Mesenteric fat pad (tissue), 1 donor: ENCODE measurements at regions not wholly inside any gene's neighbourhood (a gene's known extent, or its start where the extent isn't known, plus 50 kb on each side); places are given as distances from the start of the nearest gene placed in this dataset.
A peak's percentile ranks its signal among the peaks of the same experiment; 100 is the strongest.

Experiments used
- DNase-seq: peaks from one replicate; pipeline ENCODE4 v3.0.0-alpha.2; 2020; ENCODE audit warnings: low spot score
- donor health status: DM: yes; HTN: yes; CAD: no.

- no peak for DNase-seq
These were observed 970.9 kb upstream of the LRRN3 start for GRCh38 chr7:110119883-110120581.

- no peak for DNase-seq
These were observed 961.8 kb upstream of the LRRN3 start for GRCh38 chr7:110129159-110129558.

DNA sequence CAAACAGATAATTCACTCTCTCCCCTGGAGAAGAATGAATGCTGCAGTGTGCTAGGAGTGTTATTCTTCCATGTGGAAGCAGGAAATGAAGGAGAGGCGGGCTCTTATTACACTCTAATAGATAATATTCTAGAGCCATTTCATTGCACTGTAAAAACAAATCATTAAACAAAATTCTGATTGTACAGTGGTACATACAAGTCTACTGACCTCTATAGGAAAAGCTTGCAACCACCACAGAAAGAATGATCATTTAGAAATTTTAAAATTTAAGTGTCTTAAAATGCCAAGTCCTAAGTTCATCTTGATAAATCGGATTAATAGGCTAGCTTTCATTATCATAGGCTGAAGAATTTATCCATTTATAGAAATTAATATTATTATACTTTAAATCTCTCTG lies 960.3 kb upstream of the LRRN3 start:
- no peak for DNase-seq

GRCh38 chr7:110131344-110131743 lies 959.6 kb upstream of the LRRN3 start:
- no peak for DNase-seq

GRCh38 chr7:110139056-110139455 lies 951.9 kb upstream of the LRRN3 start:
- no peak for DNase-seq

DNA sequence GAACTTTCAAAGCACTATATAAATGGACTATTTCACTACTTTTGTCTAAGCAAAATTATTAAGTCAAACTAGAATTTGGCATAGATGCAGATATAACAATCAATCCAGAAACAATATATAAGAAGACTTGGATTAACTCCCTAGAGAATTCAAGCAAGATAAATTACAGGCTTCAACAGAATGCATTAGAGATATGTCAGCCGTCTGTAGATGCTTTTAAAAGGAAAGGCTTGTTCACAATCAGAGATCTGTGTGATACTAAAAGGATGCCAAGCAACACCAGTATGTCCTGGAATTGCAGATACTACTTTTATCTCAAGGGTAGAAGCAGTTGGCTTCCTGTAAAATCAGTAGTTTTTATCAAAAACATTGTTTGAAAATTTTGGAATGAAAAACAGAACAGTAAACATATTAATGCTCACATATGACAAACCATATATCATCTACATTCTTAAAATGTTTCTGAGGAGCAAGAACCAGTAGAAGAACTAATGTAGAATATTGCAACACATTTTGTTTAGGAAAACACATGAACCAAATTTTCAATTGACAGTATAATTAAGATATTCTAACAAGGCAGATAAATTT lies 947.9 kb upstream of the LRRN3 start:
- no peak for DNase-seq

DNA sequence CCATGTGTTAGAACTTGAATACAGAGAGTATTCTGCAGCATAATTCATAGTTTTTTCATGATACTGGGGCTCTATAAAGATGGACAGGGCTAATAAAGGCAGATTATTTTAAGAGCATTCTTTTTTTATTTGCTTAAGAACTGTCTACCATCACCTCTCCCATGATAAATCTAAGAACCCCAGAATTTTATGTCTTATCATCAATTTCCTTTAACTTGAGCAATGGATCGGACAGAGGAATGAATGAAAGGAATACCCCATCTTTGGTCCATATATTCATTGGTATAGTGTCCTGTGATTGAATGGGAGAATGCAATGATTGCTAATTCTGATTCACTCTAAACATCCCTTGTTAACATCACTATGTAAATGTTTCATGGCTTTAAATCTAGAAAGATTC lies 946.3 kb upstream of the LRRN3 start:
- DNase-seq = no peak

- peak; percentile 69 for DNase-seq
These were observed 942.9 kb upstream of the LRRN3 start for GRCh38 chr7:110148054-110148453.

GRCh38 chr7:110153222-110153621 lies 937.7 kb upstream of the LRRN3 start:
- no peak for DNase-seq

DNA sequence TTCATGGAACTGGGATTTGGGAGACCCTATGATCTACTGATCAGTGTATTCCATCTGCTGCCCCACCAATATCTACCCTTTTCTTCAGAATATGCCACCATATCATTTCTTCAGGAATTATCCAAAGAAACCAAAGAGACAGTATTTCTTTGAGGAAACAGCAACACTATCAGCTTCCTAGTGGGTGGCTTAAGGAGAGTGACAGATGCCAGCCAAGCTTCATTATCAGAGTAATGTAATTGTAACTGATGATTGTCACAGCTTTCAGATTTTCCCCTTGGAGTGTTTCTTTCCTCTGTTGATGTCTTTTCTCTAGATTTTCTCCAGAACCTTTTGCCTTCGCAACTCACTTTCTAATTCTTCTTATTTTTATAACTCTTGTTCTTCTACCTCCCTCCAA lies 934.4 kb upstream of the LRRN3 start:
- DNase-seq = no peak

- DNase-seq = no peak
These were observed 933.1 kb upstream of the LRRN3 start for GRCh38 chr7:110157631-110158362.

- no peak for DNase-seq
These were observed 922.9 kb upstream of the LRRN3 start for GRCh38 chr7:110168010-110168409.

- no peak for DNase-seq
These were observed 920.1 kb upstream of the LRRN3 start for GRCh38 chr7:110170841-110171240.

DNA sequence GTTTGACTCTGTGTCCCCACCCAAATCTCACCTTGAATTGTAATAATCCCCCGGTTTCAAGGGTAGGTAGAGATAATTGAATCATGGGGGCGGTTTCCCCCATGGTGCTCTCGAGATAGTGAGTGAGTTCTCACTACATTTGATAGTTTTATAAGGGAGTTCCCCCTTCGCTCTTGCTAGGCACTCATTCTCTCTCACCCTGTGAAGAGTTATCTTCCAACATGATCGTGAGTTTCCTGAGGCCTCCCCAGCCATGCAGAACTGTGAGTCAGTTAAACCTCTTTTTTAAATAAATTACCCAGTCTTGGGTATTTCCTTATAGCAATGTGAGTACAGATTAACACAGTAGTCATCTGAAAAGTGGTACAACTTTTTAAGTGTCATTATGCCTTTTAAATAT lies 913.5 kb upstream of the LRRN3 start:
- no peak for DNase-seq

GRCh38 chr7:110179037-110179436 lies 911.9 kb upstream of the LRRN3 start:
- DNase-seq = no peak

DNA sequence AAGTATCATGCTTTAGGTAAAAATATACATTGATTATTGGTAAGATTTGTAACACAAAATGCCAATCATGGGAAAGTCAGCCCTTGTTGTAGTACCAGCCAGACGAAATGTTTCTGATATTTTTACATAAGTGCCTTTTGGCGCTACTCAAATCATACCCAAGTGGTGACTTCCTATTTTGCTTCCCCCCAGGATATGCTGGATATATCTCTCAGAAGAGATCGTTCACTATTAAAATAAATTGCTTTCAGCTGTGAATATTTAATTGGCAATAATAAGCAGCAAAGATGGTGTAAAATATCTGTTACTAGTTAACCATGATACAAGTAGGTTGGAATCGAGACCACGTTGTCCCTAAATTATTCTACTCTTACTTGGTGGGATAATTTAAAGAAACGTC lies 909.2 kb upstream of the LRRN3 start:
- no peak for DNase-seq

DNA sequence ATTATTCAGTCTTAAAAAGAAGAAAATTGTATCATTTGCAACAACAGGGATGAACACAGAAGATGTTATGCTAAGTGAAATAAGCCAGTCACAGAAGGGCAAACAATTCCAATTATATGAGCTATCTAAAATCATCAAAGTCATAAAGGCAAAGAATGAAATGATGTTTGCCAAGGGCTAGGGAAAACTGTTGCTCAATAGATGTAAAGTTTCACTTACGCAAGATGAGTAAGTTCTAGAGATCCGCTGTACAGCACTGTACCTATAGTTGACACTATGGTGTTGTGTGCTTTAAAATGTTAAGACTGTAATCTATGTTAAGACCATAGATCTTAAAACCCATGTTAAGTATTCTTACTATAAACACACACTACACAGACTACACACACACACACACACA lies 904.6 kb upstream of the LRRN3 start:
- no peak for DNase-seq

GRCh38 chr7:110187877-110188554 lies 902.9 kb upstream of the LRRN3 start:
- DNase-seq = no peak

- DNase-seq = no peak
These were observed 886.4 kb upstream of the LRRN3 start for GRCh38 chr7:110204527-110204926.

GRCh38 chr7:110205899-110206298 lies 885.0 kb upstream of the LRRN3 start:
- no peak for DNase-seq

DNA sequence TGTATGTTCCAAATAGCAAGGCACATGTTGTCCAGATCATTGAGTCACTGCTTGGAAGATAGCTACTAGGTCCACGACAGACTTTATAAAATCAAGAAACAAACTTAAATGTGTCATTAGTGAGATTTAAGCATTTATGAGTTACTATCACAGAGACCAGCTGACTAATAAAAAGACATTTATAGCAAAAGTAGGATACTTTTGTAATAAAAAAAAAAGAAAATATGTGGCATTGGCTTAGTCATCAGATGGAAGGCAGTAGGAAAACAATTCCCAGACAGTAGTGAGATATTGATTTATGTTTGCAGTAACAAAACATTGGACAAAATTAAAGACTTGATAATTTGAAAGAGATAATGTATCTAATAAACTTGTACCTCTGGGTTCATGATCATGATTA lies 881.0 kb upstream of the LRRN3 start:
- DNase-seq = no peak

GRCh38 chr7:110210941-110211608 lies 879.9 kb upstream of the LRRN3 start:
- DNase-seq = no peak
